Panc1 (cell line): ENCODE measurements at regions not wholly inside any gene's neighbourhood (a gene's known extent, or its start where the extent isn't known, plus 50 kb on each side); places are given as distances from the start of the nearest gene placed in this dataset.

Experiments used
- ATAC-seq: fragments of 200-7000 bp; cut with Tn5 transposase; 2 replicates; pipeline ENCODE4 v1.9.1; 2020; ENCODE audit warnings: mild to moderate bottlenecking, moderate library complexity
- BruUV-seq: library from RNA; stranded (reverse); fragments of 400-500 nt; replicated peaks from 2 replicates; lab custom pipeline; 2021; lab: Mats Ljungman, UMichigan
- CTCF ChIA-PET: fragments of 300-600 bp; sonication (Branson Sonifier 250); formaldehyde crosslinking; loops from one replicate; lab custom pipeline; 2022; ENCODE audit warnings: antibody characterized with exemption; lab: Charles Lee
- POLR2A ChIA-PET: fragments of 300-600 bp; sonication (Branson Sonifier 250); formaldehyde crosslinking; loops from one replicate; lab custom pipeline; 2022; ENCODE audit warnings: antibody characterized with exemption; lab: Charles Lee
- DNase-seq: peaks from one replicate; pipeline ENCODE4 v3.0.0-alpha.2; 2010; ENCODE audit warnings: low read depth, low spot score
- H3K27ac ChIP-seq: 2 replicates; pipeline ENCODE4 v1.5.1; 2011; ENCODE audit warnings: mild to moderate bottlenecking, low read length, inconsistent platforms
- H3K27me3 ChIP-seq: fragments of 200-500 bp; sonication (Bioruptor generic); 2 replicates; pipeline ENCODE4 v1.6.0; 2014; ENCODE audit warnings: low read length, inconsistent platforms; ENCODE audit not compliant: control insufficient read depth, insufficient read depth
- H3K36me3 ChIP-seq: fragments of 200-500 bp; sonication (Bioruptor generic); 2 replicates; pipeline ENCODE4 v1.5.1; 2014; ENCODE audit warnings: inconsistent platforms, mild to moderate bottlenecking, low read length, moderate library complexity; ENCODE audit not compliant: control insufficient read depth, insufficient read depth
- H3K4me1 ChIP-seq: 2 replicates; pipeline ENCODE4 v1.5.1; 2011; ENCODE audit warnings: inconsistent platforms, mild to moderate bottlenecking, low read length, moderate library complexity; ENCODE audit not compliant: control insufficient read depth, insufficient read depth
- H3K4me3 ChIP-seq, 2 experiments: 2 replicates each; pipeline ENCODE4 v1.5.1; 2011 to 2012; ENCODE audit warnings: low read depth in 2 of 2, low read length in 2 of 2, mild to moderate bottlenecking in 2 of 2, inconsistent platforms in 1 of 2, moderate library complexity in 1 of 2
- H3K9me3 ChIP-seq: fragments of 200-500 bp; sonication (Bioruptor generic); 2 replicates; pipeline ENCODE4 v1.5.1; 2014; ENCODE audit warnings: low read depth, mild to moderate bottlenecking, inconsistent platforms, low read length, moderate library complexity; ENCODE audit not compliant: control insufficient read depth, insufficient read depth
- CTCF ChIP-seq: fragments of 450-650 bp; IDR thresholded peaks from 2 replicates; pipeline ENCODE4 v1.5.1; 2017; ENCODE audit warnings: mild to moderate bottlenecking
- POLR2AphosphoS5 ChIP-seq: IDR thresholded peaks from 2 replicates; pipeline ENCODE4 v1.6.1; 2012; ENCODE audit warnings: mild to moderate bottlenecking, low read depth, low read length, moderate library complexity
- REST ChIP-seq, 2 experiments: IDR thresholded peaks; 2 replicates each; pipeline ENCODE4 v1.6.1; 2011 to 2012; ENCODE audit warnings: low read depth in 2 of 2, control low read depth in 1 of 2, low read length in 1 of 2, mild to moderate bottlenecking in 1 of 2, moderate library complexity in 1 of 2; ENCODE audit not compliant: insufficient read depth in 1 of 2
- SIN3A ChIP-seq: IDR thresholded peaks from 2 replicates; pipeline ENCODE4 v1.6.1; 2012; ENCODE audit warnings: low read depth, mild to moderate bottlenecking, low read length, moderate library complexity, borderline replicate concordance; ENCODE audit not compliant: insufficient read depth
- TCF7L2 ChIP-seq: IDR thresholded peaks from 2 replicates; pipeline ENCODE4 v1.6.1; 2011; ENCODE audit warnings: mild to moderate bottlenecking, low read depth, low read length, inconsistent platforms
- in situ Hi-C: cut with HindIII; loops from 2 replicates; pipeline ENCODE4 v1.10.0; 2016; ENCODE audit warnings: low sequenced_read_pairs, low pct_unique_long_range_greater_than_20kb
- intact Hi-C: fragments of 100-400 bp; cut with micrococcal nuclease; formaldehyde crosslinking; loops from one replicate; pipeline ENCODE4 v1.10.0; 2022; ENCODE audit not compliant: unreplicated experiment

GRCh38 chr2:38434595-38434994 lies 57.5 kb upstream of the ATL2 start:
- no peaks in the 10 kb centered on the region for H3K9me3 ChIP-seq
- in situ Hi-C loops (no loop called here), intact Hi-C loops (no loop called here)
- H3K4me1 ChIP-seq, result no peaks in the 10 kb centered on the region
- no peaks in the 10 kb centered on the region for H3K36me3 ChIP-seq
- ATAC-seq (no peak), DNase-seq (no peak)
- no peaks in the 10 kb centered on the region for H3K27me3 ChIP-seq
- POLR2A ChIA-PET, result no interaction called here
- H3K27ac ChIP-seq, result no peak overlapping the region
- BruUV-seq, result no TSS peak
- TF ChIP-seq CTCF (no peak), TCF7L2 (no peak), SIN3A (no peak), REST (IDR thresholded peaks at IDR 0.05; ENCODE audit: insufficient read depth in 1 of 2, low read depth in 2 of 2, low read length in 1 of 2) (no peak), POLR2AphosphoS5 (no peak)
- no peak overlapping the region for H3K4me3 ChIP-seq
- CTCF ChIA-PET, result no interaction called here

- no peaks in the 10 kb centered on the region for H3K4me1 ChIP-seq
- in situ Hi-C loops, result no loop called here
- DNase-seq, result no peak
- TF ChIP-seq POLR2AphosphoS5, result no peak
- no peak for TF ChIP-seq CTCF
- no peak for TF ChIP-seq SIN3A
- TF ChIP-seq REST (IDR thresholded peaks at IDR 0.05; ENCODE audit: insufficient read depth in 1 of 2, low read depth in 2 of 2, low read length in 1 of 2), result no peak
- peak overlapping the region; percentile 23; the same call in 1 of the 2 replicates for H3K27ac ChIP-seq
- intact Hi-C loops, result no loop called here
- ChIA-PET CTCF (no interaction called here), POLR2A (no interaction called here)
- no peaks in the 10 kb centered on the region for H3K27me3 ChIP-seq
- no TSS peak for BruUV-seq
- no peaks in the 10 kb centered on the region for H3K36me3 ChIP-seq
- no peaks in the 10 kb centered on the region for H3K9me3 ChIP-seq
- no peak; the same call in 1 of the 2 replicates for ATAC-seq
- H3K4me3 ChIP-seq, result no peak overlapping the region
These were observed 56.5 kb upstream of the ATL2 start for GRCh38 chr2:38433607-38433975.
